ENCODE measurements at regions not wholly inside any gene's neighbourhood (a gene's known extent, or its start where the extent isn't known, plus 50 kb on each side); places are given as distances from the start of the nearest gene placed in this dataset.
"Not testable (repeated sequence)": the region's sequence is repeated elsewhere in the genome, so short reads cannot be mapped to it uniquely, and the experiment has no call there.

GRCh38 chr1:89436856-89437255 lies 73.0 kb downstream of the GBP6 start:
- Histone ChIP-seq H3K27me3 (ENCODE audit: control insufficient read depth, insufficient read depth, low read length) (no peaks in the 10 kb centered on the region), H3K4me3 (ENCODE audit: insufficient read depth, low read depth, low read length) (no peak overlapping the region), H3K36me3 (replicated peaks; ENCODE audit: control insufficient read depth, insufficient read depth, low read length) (no peaks in the 10 kb centered on the region)
- DNase-seq, result no peak

GRCh38 chr1:89438301-89438700 lies 74.4 kb downstream of the GBP6 start:
- not testable (repeated sequence) for H3K27me3 ChIP-seq (ENCODE audit: control insufficient read depth, insufficient read depth, low read length); H3K4me3 ChIP-seq (ENCODE audit: insufficient read depth, low read depth, low read length); H3K36me3 ChIP-seq (replicated peaks; ENCODE audit: control insufficient read depth, insufficient read depth, low read length); DNase-seq

GRCh38 chr1:89440911-89441310 lies 77.1 kb downstream of the GBP6 start:
- no peak for DNase-seq
- no peak overlapping the region for H3K4me3 ChIP-seq (ENCODE audit: insufficient read depth, low read depth, low read length)
- H3K27me3 ChIP-seq (ENCODE audit: control insufficient read depth, insufficient read depth, low read length), result no peaks in the 10 kb centered on the region
- no peaks in the 10 kb centered on the region for H3K36me3 ChIP-seq (replicated peaks; ENCODE audit: control insufficient read depth, insufficient read depth, low read length)

- no peaks in the 10 kb centered on the region for H3K27me3 ChIP-seq (ENCODE audit: control insufficient read depth, insufficient read depth, low read length)
- H3K4me3 ChIP-seq (ENCODE audit: insufficient read depth, low read depth, low read length), result no peak overlapping the region
- DNase-seq, result no peak
- H3K36me3 ChIP-seq (replicated peaks; ENCODE audit: control insufficient read depth, insufficient read depth, low read length), result no peaks in the 10 kb centered on the region
Measured at GRCh38 chr1:89444791-89445190, 79.8 kb upstream of the LRRC8B start.

DNA sequence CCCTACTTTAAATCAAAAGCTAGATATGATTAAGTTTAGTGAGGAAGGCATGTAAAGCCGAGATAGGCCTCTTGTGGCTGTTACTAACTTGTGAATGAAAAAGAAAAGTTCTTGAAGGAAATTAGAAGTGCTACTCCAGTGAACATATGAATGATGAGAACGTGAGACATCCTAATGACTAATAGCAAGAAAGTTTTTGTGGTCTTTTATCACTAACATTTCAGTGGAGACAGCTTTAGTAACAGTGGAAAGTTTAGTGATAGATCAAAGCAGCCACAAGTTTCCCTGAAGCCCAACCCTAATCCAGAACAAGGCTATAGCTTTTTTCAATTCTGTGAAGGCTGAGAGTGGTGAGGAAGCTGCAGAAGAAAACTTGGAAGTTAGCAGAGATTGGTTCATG lies 73.6 kb upstream of the LRRC8B start:
- H3K27me3 ChIP-seq (ENCODE audit: control insufficient read depth, insufficient read depth, low read length), result no peaks in the 10 kb centered on the region
- H3K36me3 ChIP-seq (replicated peaks; ENCODE audit: control insufficient read depth, insufficient read depth, low read length), result no peaks in the 10 kb centered on the region
- no peak overlapping the region for H3K4me3 ChIP-seq (ENCODE audit: insufficient read depth, low read depth, low read length)
- no peak for DNase-seq

DNA sequence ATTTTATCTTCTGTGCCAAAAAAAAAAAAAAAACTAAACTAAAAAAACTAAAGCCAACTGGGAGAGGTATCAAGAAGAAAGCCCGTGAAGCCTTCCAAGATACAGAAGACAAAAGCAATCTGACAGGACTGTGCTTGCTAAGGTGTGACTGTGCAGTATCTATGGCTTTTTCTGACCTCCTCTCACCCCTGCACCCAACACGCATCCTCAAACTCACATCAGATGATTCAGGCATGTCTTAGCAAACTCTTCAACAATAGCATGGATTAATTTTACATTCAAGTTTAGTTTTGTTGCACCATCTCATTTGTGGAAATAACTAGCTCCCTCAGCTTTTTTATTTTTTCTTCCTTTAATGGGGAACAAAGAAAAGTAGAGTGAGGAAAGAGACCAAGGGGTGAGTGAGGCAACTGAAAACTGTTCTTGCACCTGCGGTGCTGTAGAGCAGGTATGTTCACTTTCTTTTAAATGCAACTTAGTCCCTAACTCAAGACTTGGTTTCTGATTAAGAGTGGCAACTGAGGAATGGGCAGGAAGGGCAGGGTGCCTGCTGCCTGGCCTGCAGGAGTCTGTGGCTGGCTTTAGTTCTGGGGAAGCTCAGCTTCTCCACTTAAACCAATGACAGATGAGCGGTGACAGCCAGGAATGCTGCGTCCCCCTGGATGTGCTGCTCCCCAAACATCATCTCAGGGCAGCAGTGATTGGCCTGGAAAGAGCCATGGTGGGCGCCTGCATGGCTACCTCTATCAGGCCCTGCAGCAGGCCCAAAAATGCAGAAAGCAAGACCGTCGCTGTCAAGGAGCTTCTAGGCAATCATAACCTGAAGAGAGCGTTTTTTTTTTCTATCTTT lies 71.3 kb upstream of the LRRC8B start:
- H3K36me3 ChIP-seq (replicated peaks; ENCODE audit: control insufficient read depth, insufficient read depth, low read length), result no peaks in the 10 kb centered on the region
- DNase-seq, result no peak
- H3K4me3 ChIP-seq (ENCODE audit: insufficient read depth, low read depth, low read length), result no peak overlapping the region
- no peaks in the 10 kb centered on the region for H3K27me3 ChIP-seq (ENCODE audit: control insufficient read depth, insufficient read depth, low read length)

- peak; percentile 27 for DNase-seq
- Histone ChIP-seq H3K27me3 (ENCODE audit: control insufficient read depth, insufficient read depth, low read length) (no peaks in the 10 kb centered on the region), H3K36me3 (replicated peaks; ENCODE audit: control insufficient read depth, insufficient read depth, low read length) (no peaks in the 10 kb centered on the region), H3K4me3 (ENCODE audit: insufficient read depth, low read depth, low read length) (no peak overlapping the region)
Measured at GRCh38 chr1:89454845-89455521, 69.6 kb upstream of the LRRC8B start.

DNA sequence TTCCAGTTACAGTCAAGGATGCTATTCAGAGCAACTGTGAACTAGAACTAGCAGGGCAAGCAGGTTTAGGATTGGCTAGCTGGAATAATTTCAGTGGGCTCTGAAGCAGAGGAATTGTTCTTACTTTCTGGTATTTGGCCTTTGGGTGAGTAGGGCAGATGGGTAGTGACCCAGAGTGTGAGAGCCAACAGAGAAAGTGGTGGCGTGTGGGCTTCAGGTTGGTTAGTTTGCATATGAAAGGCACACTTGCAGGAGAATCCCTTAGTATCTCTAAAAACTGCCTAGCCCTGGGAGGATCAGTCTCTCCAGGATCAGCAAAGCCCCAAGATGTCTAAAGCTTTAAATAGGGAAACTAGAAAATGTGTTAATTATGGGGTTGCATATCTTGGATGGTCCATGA lies 67.6 kb upstream of the LRRC8B start:
- no peaks in the 10 kb centered on the region for H3K36me3 ChIP-seq (replicated peaks; ENCODE audit: control insufficient read depth, insufficient read depth, low read length)
- peak; percentile 45 for DNase-seq
- H3K27me3 ChIP-seq (ENCODE audit: control insufficient read depth, insufficient read depth, low read length), result no peaks in the 10 kb centered on the region
- no peak overlapping the region for H3K4me3 ChIP-seq (ENCODE audit: insufficient read depth, low read depth, low read length)

DNA sequence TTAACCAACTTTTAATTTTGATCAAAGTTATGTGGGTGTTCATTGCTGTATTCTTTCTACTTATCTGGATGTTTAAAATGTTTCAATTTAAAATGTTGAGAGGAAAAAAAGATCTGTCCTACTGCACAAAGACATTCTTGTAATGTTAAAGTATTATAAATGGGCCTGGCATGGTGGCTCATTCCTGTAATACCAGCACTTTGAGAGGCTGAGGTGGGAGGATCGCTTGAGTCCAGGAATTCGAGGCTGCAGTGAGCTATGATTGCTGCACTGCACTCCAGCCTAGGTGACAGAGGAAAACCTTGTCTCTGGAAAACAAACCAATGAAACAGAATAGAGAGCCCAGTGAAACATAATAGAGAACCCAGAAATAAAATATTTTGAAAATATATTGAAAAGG lies 65.5 kb upstream of the LRRC8B start:
- no peak for DNase-seq
- Histone ChIP-seq H3K4me3 (ENCODE audit: insufficient read depth, low read depth, low read length) (no peak overlapping the region), H3K36me3 (replicated peaks; ENCODE audit: control insufficient read depth, insufficient read depth, low read length) (no peaks in the 10 kb centered on the region), H3K27me3 (ENCODE audit: control insufficient read depth, insufficient read depth, low read length) (no peaks in the 10 kb centered on the region)

- Histone ChIP-seq H3K27me3 (ENCODE audit: control insufficient read depth, insufficient read depth, low read length) (no peaks in the 10 kb centered on the region), H3K36me3 (replicated peaks; ENCODE audit: control insufficient read depth, insufficient read depth, low read length) (no peaks in the 10 kb centered on the region), H3K4me3 (ENCODE audit: insufficient read depth, low read depth, low read length) (no peak overlapping the region)
- no peak for DNase-seq
Measured at GRCh38 chr1:89460325-89460724, 64.3 kb upstream of the LRRC8B start.

GRCh38 chr1:89462250-89462649 lies 62.4 kb upstream of the LRRC8B start:
- H3K4me3 ChIP-seq (ENCODE audit: insufficient read depth, low read depth, low read length), result no peak overlapping the region
- no peaks in the 10 kb centered on the region for H3K27me3 ChIP-seq (ENCODE audit: control insufficient read depth, insufficient read depth, low read length)
- no peak for DNase-seq
- no peaks in the 10 kb centered on the region for H3K36me3 ChIP-seq (replicated peaks; ENCODE audit: control insufficient read depth, insufficient read depth, low read length)

DNA sequence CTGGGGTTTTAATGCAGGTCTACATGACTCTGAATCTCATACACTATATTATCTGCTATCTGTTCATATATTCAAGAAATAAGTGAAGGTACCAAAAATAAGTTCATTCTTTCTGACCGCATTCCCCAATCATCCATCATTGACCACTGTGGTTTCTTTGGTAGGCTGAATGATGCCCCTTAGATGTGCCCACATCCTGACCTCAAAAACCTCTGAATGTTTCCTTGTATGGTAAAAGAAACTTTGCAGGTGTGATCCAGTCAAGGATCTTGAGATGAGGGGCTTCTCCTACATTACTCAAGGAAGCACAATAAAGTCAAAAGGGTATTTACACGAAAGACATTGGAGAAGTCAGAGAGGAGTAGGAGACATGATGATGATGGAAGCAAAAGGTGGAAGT lies 60.6 kb upstream of the LRRC8B start:
- Histone ChIP-seq H3K36me3 (replicated peaks; ENCODE audit: control insufficient read depth, insufficient read depth, low read length) (no peaks in the 10 kb centered on the region), H3K4me3 (ENCODE audit: insufficient read depth, low read depth, low read length) (no peak overlapping the region), H3K27me3 (ENCODE audit: control insufficient read depth, insufficient read depth, low read length) (no peaks in the 10 kb centered on the region)
- no peak for DNase-seq

DNA sequence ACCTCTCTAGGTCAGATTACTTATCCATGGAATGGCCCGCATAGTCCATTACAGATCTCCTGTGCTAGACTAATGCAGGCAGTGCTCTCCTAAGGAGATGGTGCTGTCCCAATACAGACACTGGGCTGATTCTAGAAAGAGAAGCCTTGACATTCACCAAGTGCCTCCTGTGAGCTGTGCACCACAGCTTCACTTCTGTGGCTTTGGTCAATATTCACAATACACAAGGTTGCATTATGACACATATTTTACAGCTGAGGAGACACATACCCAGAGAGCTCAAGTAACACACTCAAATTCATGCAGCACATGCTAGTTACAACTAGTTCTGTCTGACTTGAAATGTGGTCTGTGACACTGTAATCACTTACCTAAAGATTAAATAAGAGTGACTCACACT lies 59.4 kb upstream of the LRRC8B start:
- Histone ChIP-seq H3K4me3 (ENCODE audit: insufficient read depth, low read depth, low read length) (no peak overlapping the region), H3K36me3 (replicated peaks; ENCODE audit: control insufficient read depth, insufficient read depth, low read length) (no peaks in the 10 kb centered on the region), H3K27me3 (ENCODE audit: control insufficient read depth, insufficient read depth, low read length) (no peaks in the 10 kb centered on the region)
- DNase-seq, result no peak

DNA sequence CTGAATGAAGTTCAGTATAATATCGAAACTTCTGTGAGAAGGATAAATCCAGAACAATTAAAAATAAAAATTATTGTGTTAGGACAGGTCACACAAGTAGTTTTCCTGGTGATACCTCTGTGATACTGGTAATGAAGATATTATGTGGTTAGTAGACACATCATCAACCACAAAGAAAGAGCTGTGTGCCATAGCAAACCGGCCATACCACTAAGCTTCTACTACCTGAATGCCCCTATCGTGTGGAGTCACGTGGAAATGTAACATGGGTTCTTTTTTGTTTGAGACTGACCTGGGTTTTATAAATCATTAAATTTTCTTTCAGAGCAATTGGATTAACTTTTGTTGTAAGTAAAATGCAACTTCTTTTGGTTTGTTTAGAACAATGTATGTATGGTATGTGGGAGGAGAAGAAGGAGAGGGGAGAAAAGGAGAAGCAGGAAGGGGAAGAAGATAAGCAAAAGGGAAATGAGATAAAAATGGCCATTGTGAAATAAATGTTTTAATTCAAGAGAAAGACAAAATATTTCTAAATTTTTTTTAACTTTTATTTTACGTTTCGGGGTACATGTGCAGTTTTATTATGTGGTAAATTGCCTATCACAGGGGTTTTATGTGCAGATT lies 58.2 kb upstream of the LRRC8B start:
- Histone ChIP-seq H3K4me3 (ENCODE audit: insufficient read depth, low read depth, low read length) (no peak overlapping the region), H3K36me3 (replicated peaks; ENCODE audit: control insufficient read depth, insufficient read depth, low read length) (no peaks in the 10 kb centered on the region), H3K27me3 (ENCODE audit: control insufficient read depth, insufficient read depth, low read length) (no peaks in the 10 kb centered on the region)
- DNase-seq, result no peak

GRCh38 chr1:89472253-89472652 lies 52.4 kb upstream of the LRRC8B start:
- H3K36me3 ChIP-seq (replicated peaks; ENCODE audit: control insufficient read depth, insufficient read depth, low read length), result no peaks in the 10 kb centered on the region
- no peaks in the 10 kb centered on the region for H3K27me3 ChIP-seq (ENCODE audit: control insufficient read depth, insufficient read depth, low read length)
- H3K4me3 ChIP-seq (ENCODE audit: insufficient read depth, low read depth, low read length), result no peak overlapping the region
- no peak for DNase-seq

Data from H7 (cell line).